ENCODE measurements at regions not wholly inside any gene's neighbourhood (a gene's known extent, or its start where the extent isn't known, plus 50 kb on each side); places are given as distances from the start of the nearest gene placed in this dataset.

- TF ChIP-seq CTCF (IDR thresholded peaks at IDR 0.05) (no peak), POLR2A (IDR thresholded peaks at IDR 0.05) (no peak)
Observed at GRCh38 chr1:199901341-199901740, 126.2 kb upstream of the NR5A2 start.
